H9 (cell line): ENCODE measurements at regions not wholly inside any gene's neighbourhood (a gene's known extent, or its start where the extent isn't known, plus 50 kb on each side); places are given as distances from the start of the nearest gene placed in this dataset.

ENCODE experiments used
- DNase-seq: peaks from one replicate; pipeline ENCODE4 v3.0.0-alpha.2; 2017
- H2AFZ ChIP-seq: one replicate; pipeline ENCODE4 v1.6.1; 2013; ENCODE audit warnings: mild to moderate bottlenecking, low read length, control low read depth, moderate library complexity
- H2AK5ac ChIP-seq: 2 replicates; pipeline ENCODE4 v1.6.1; 2013; ENCODE audit warnings: low read length, control low read depth, mixed read lengths; ENCODE audit not compliant: insufficient read length
- H2BK120ac ChIP-seq: one replicate; pipeline ENCODE4 v1.6.1; 2013; ENCODE audit warnings: low read depth, mild to moderate bottlenecking, low read length, control low read depth, inconsistent platforms; ENCODE audit not compliant: poor library complexity, severe bottlenecking
- H2BK12ac ChIP-seq: 2 replicates; pipeline ENCODE4 v1.6.1; 2013; ENCODE audit warnings: low read length, control low read depth, mixed read lengths, low read depth; ENCODE audit not compliant: insufficient read length
- H2BK15ac ChIP-seq: 2 replicates; pipeline ENCODE4 v1.6.1; 2013; ENCODE audit warnings: low read depth, low read length, control low read depth
- H2BK20ac ChIP-seq: one replicate; pipeline ENCODE4 v1.6.1; 2013; ENCODE audit warnings: low read depth, mild to moderate bottlenecking, low read length, control low read depth, inconsistent platforms; ENCODE audit not compliant: poor library complexity, severe bottlenecking
- H2BK5ac ChIP-seq: 2 replicates; pipeline ENCODE4 v1.6.1; 2013; ENCODE audit warnings: low read length, control low read depth, mixed read lengths; ENCODE audit not compliant: insufficient read length
- H3K14ac ChIP-seq: 2 replicates; pipeline ENCODE4 v1.6.1; 2013; ENCODE audit warnings: low read length, control low read depth; ENCODE audit not compliant: insufficient read depth
- H3K18ac ChIP-seq: 2 replicates; pipeline ENCODE4 v1.6.1; 2013; ENCODE audit warnings: low read depth, mild to moderate bottlenecking, mixed read lengths, low read length, control low read depth; ENCODE audit not compliant: insufficient read length
- H3K23ac ChIP-seq: 2 replicates; pipeline ENCODE4 v1.6.1; 2013; ENCODE audit warnings: low read length, control low read depth, mixed read lengths, low read depth; ENCODE audit not compliant: insufficient read length
- H3K23me2 ChIP-seq: 2 replicates; pipeline ENCODE4 v1.6.1; 2013; ENCODE audit warnings: low read depth, mild to moderate bottlenecking, mixed read lengths, low read length, control low read depth; ENCODE audit not compliant: insufficient read length, poor library complexity, severe bottlenecking
- H3K27ac ChIP-seq: 2 replicates; pipeline ENCODE4 v1.5.1; 2013; ENCODE audit warnings: low read length, control low read depth, mixed read lengths, low read depth; ENCODE audit not compliant: insufficient read length
- H3K27me3 ChIP-seq: 2 replicates; pipeline ENCODE4 v1.6.1; 2013; ENCODE audit warnings: low read length, control low read depth, inconsistent platforms; ENCODE audit not compliant: insufficient read depth
- H3K4ac ChIP-seq: 2 replicates; pipeline ENCODE4 v1.6.1; 2013; ENCODE audit warnings: low read depth, mild to moderate bottlenecking, control low read depth, inconsistent platforms, low read length, moderate library complexity
- H3K4me1 ChIP-seq: 2 replicates; pipeline ENCODE4 v1.6.1; 2013; ENCODE audit warnings: low read length, control low read depth, inconsistent platforms; ENCODE audit not compliant: insufficient read depth
- H3K4me2 ChIP-seq: 2 replicates; pipeline ENCODE4 v1.6.1; 2013; ENCODE audit warnings: low read length, control low read depth, mixed read lengths; ENCODE audit not compliant: insufficient read length, insufficient read depth
- H3K56ac ChIP-seq: 2 replicates; pipeline ENCODE4 v1.6.1; 2013; ENCODE audit warnings: low read depth, mild to moderate bottlenecking, mixed read lengths, low read length, control low read depth; ENCODE audit not compliant: insufficient read length
- H3K79me1 ChIP-seq: 2 replicates; pipeline ENCODE4 v1.6.1; 2013; ENCODE audit warnings: low read depth, mild to moderate bottlenecking, moderate library complexity, low read length, control low read depth, inconsistent platforms; ENCODE audit not compliant: insufficient read depth, poor library complexity, severe bottlenecking
- H3K79me2 ChIP-seq: 2 replicates; pipeline ENCODE4 v1.6.1; 2013; ENCODE audit warnings: low read length, control low read depth, inconsistent platforms; ENCODE audit not compliant: insufficient read depth
- H3K9ac ChIP-seq: 2 replicates; pipeline ENCODE4 v1.6.1; 2013; ENCODE audit warnings: low read length, control low read depth, mixed read lengths; ENCODE audit not compliant: insufficient read length; ENCODE audit errors: extremely low read depth
- H3K9me3 ChIP-seq: one replicate; pipeline ENCODE4 v1.6.1; 2013; ENCODE audit warnings: low read depth, low read length, inconsistent platforms; ENCODE audit not compliant: control insufficient read depth
- H3T11ph ChIP-seq: one replicate; pipeline ENCODE4 v1.6.1; 2013; ENCODE audit warnings: mild to moderate bottlenecking, low read length, control low read depth, inconsistent platforms
- H4K20me1 ChIP-seq: one replicate; pipeline ENCODE4 v1.6.1; 2013; ENCODE audit not compliant: control insufficient read depth, insufficient read length, insufficient read depth
- H4K5ac ChIP-seq: 2 replicates; pipeline ENCODE4 v1.6.1; 2013; ENCODE audit warnings: low read depth, mild to moderate bottlenecking, mixed read lengths, low read length, control low read depth; ENCODE audit not compliant: insufficient read length
- H4K8ac ChIP-seq: replicated peaks from 2 replicates; pipeline ENCODE4 v1.6.1; 2013; ENCODE audit warnings: low read length, control low read depth, mixed read lengths, low read depth; ENCODE audit not compliant: insufficient read length
- H4K91ac ChIP-seq: 2 replicates; pipeline ENCODE4 v1.6.1; 2013; ENCODE audit warnings: low read depth, mild to moderate bottlenecking, moderate library complexity, mixed read lengths, low read length, control low read depth; ENCODE audit not compliant: insufficient read length
- H3K27ac Mint-ChIP-seq, 3 experiments: 2 replicates in 2 of 3; 3 replicates in 1 of 3; pipeline ENCODE4 v1.8.0; 2020 to 2021; ENCODE audit warnings: mixed read lengths in 3 of 3, mild to moderate bottlenecking in 1 of 3, moderate library complexity in 1 of 3
- H3K27me3 Mint-ChIP-seq: 2 replicates; pipeline ENCODE4 v1.8.0; 2021; ENCODE audit warnings: low read depth, mild to moderate bottlenecking, moderate library complexity, mixed read lengths
- H3K36me3 Mint-ChIP-seq, 3 experiments: 2 replicates in 2 of 3; 3 replicates in 1 of 3; pipeline ENCODE4 v1.8.0; 2020 to 2021; ENCODE audit warnings: low read depth in 3 of 3, mixed read lengths in 3 of 3; ENCODE audit not compliant: insufficient read depth in 1 of 3
- H3K4me1 Mint-ChIP-seq, 2 experiments: 2 replicates each; pipeline ENCODE4 v1.8.0; 2020; ENCODE audit warnings: mixed read lengths in 2 of 2
- H3K4me3 Mint-ChIP-seq, 2 experiments: 2 replicates in 1 of 2; 3 replicates in 1 of 2; pipeline ENCODE4 v1.8.0; 2020 to 2021; ENCODE audit warnings: mild to moderate bottlenecking in 2 of 2, mixed read lengths in 2 of 2, moderate library complexity in 1 of 2
- H3K9me3 Mint-ChIP-seq, 2 experiments: 2 replicates in 1 of 2; 3 replicates in 1 of 2; pipeline ENCODE4 v1.8.0; 2020; ENCODE audit warnings: mild to moderate bottlenecking in 2 of 2, mixed read lengths in 2 of 2, moderate library complexity in 1 of 2
- CTCF ChIP-seq: fragments of 200-600 bp; sonication (generic); conservative IDR thresholded peaks from 3 replicates; pipeline ENCODE4 v1.8.0; 2021; ENCODE audit warnings: antibody characterized with exemption, mild to moderate bottlenecking
- whole genome bisulfite sequencing: extraction: QIAGEN DNeasy Blood & Tissue Kit; methylation state at CpG from one replicate; pipeline ENCODE4 v1.1.7; 2013; ENCODE audit warnings: missing lambda C conversion rate, low lambda C conversion rate, mixed read lengths; ENCODE audit not compliant: insufficient read length; ENCODE audit errors: extremely low coverage; 5-methylcytosine and 5-hydroxymethylcytosine counted together

- Mint-ChIP-seq H3K9me3 (no peaks in the 10 kb centered on the region; a peak in 1 of 5 replicates), H3K27me3 (peaks cover 46% of the 10 kb centered on the region), H3K4me3 (no peak overlapping the region; a peak in 1 of 5 replicates), H3K36me3 (0 out of 7 replicates have a peak, but pooled peaks cover 0 to 4% (median 0%) of the 10 kb centered on the region in 3 experiments), H3K27ac (no peak overlapping the region), H3K4me1 (peaks cover 42 to 50% of the 10 kb centered on the region in 2 experiments)
- no peaks in the 10 kb centered on the region for H3K79me2 ChIP-seq
- H3K27ac ChIP-seq: no peak overlapping the region
- H3K9me3 ChIP-seq: no peaks in the 10 kb centered on the region
- no peak overlapping the region for H3K56ac ChIP-seq
- no peak overlapping the region for H2BK15ac ChIP-seq
- no peak overlapping the region for H2BK120ac ChIP-seq
- no peak overlapping the region for H2BK12ac ChIP-seq
- no peak overlapping the region for H3K18ac ChIP-seq
- H4K5ac ChIP-seq: no peak overlapping the region
- peaks cover 5% of the 10 kb centered on the region; the same call in 1 of the 2 replicates for H3K4me1 ChIP-seq
- H2AFZ ChIP-seq: no peak overlapping the region
- peaks cover 25% of the 10 kb centered on the region; the same call in 1 of the 2 replicates for H3K27me3 ChIP-seq
- H2BK5ac ChIP-seq: no peak overlapping the region
- DNase-seq: no peak
- no peak overlapping the region for H4K8ac ChIP-seq
- no peak overlapping the region for H3T11ph ChIP-seq
- no peak overlapping the region for H2AK5ac ChIP-seq
- no peak for TF ChIP-seq CTCF
- no peak overlapping the region for H3K14ac ChIP-seq
- H3K4me2 ChIP-seq: no peak overlapping the region
- no peak overlapping the region for H3K9ac ChIP-seq
- H3K23ac ChIP-seq: no peak overlapping the region
- no peak overlapping the region for H3K4ac ChIP-seq
- WGBS: no CpG with 5 or more reads among the region's 2 CpGs
- no peak overlapping the region for H2BK20ac ChIP-seq
- no peaks in the 10 kb centered on the region for H4K20me1 ChIP-seq
- H3K79me1 ChIP-seq: no peaks in the 10 kb centered on the region
- H4K91ac ChIP-seq: no peak overlapping the region
- H3K23me2 ChIP-seq: no peaks in the 10 kb centered on the region
Observed at GRCh38 chr1:209416716-209417115, 166.8 kb upstream of the CAMK1G start.
